Liver (tissue), 8 donors: ENCODE measurements at regions not wholly inside any gene's neighbourhood (a gene's known extent, or its start where the extent isn't known, plus 50 kb on each side); places are given as distances from the start of the nearest gene placed in this dataset.

Experiments used
- DNase-seq: peaks from one replicate; pipeline ENCODE4 v3.0.0-alpha.2; 2017; ENCODE audit warnings: low spot score
- H3K27ac ChIP-seq, 2 donors: one replicate each; pipeline ENCODE4 v1.7.0; 2013; ENCODE audit warnings: inconsistent platforms in 2 of 2, low read length in 2 of 2, control low read depth in 1 of 2, low read depth in 1 of 2, mild to moderate bottlenecking in 1 of 2
- H3K27me3 ChIP-seq, 4 donors: one replicate each; pipeline versions ENCODE4 v1.6.1 to v1.7.0; 2013; ENCODE audit warnings: low read length in 3 of 4, inconsistent platforms in 1 of 4, mild to moderate bottlenecking in 1 of 4, moderate library complexity in 1 of 4; ENCODE audit not compliant: control insufficient read depth in 4 of 4, insufficient read depth in 4 of 4
- H3K36me3 ChIP-seq, 4 donors: one replicate each; pipeline versions ENCODE4 v1.6.1 to v1.7.0; 2013; ENCODE audit warnings: low read length in 3 of 4, mild to moderate bottlenecking in 3 of 4, low read depth in 1 of 4, moderate library complexity in 1 of 4; ENCODE audit not compliant: control insufficient read depth in 4 of 4, insufficient read depth in 3 of 4
- H3K4me1 ChIP-seq, 4 donors: one replicate each; pipeline versions ENCODE4 v1.6.1 to v1.7.0; 2013; ENCODE audit warnings: low read length in 3 of 4, mild to moderate bottlenecking in 3 of 4, moderate library complexity in 1 of 4; ENCODE audit not compliant: control insufficient read depth in 4 of 4, insufficient read depth in 4 of 4
- H3K4me3 ChIP-seq, 3 donors: one replicate each; pipeline versions ENCODE4 v1.6.1 to v1.7.0; 2013; ENCODE audit warnings: low read length in 3 of 3, control low read depth in 1 of 3, low read depth in 1 of 3, mild to moderate bottlenecking in 1 of 3
- H3K9ac ChIP-seq, 2 donors: one replicate each; pipeline ENCODE4 v1.7.0; 2013; ENCODE audit warnings: low read length in 2 of 2, mild to moderate bottlenecking in 2 of 2, moderate library complexity in 2 of 2, control low read depth in 1 of 2, low read depth in 1 of 2
- H3K9me3 ChIP-seq, 4 donors: one replicate each; pipeline versions ENCODE4 v1.6.1 to v1.7.0; 2013; ENCODE audit warnings: low read length in 3 of 4; ENCODE audit not compliant: control insufficient read depth in 4 of 4
- ATF3 ChIP-seq: IDR thresholded peaks from 2 replicates; pipeline ENCODE4 v1.6.1; 2016; ENCODE audit warnings: antibody characterized with exemption
- CTCF ChIP-seq: fragments of 150-350 bp; IDR thresholded peaks from 2 replicates; pipeline ENCODE4 v1.5.1; 2017; ENCODE audit warnings: improper control_type of control experiment, low read depth, low read length; ENCODE audit not compliant: missing input control
- EGR1 ChIP-seq, 2 donors: IDR thresholded peaks; 2 replicates each; pipeline ENCODE4 v1.6.1; 2016 to 2018; ENCODE audit warnings: antibody characterized with exemption in 2 of 2, low read depth in 2 of 2
- FOXA1 ChIP-seq: IDR thresholded peaks from 2 replicates; pipeline ENCODE4 v1.6.1; 2016; ENCODE audit warnings: antibody characterized with exemption
- FOXA2 ChIP-seq: IDR thresholded peaks from 2 replicates; pipeline ENCODE4 v1.6.1; 2016; ENCODE audit warnings: antibody characterized with exemption
- GABPA ChIP-seq, 2 donors: IDR thresholded peaks in 1 of 2; conservative IDR thresholded peaks in 1 of 2; 2 replicates each; pipeline ENCODE4 v1.6.1; 2016; ENCODE audit warnings: antibody characterized with exemption in 2 of 2, mild to moderate bottlenecking in 1 of 2, moderate library complexity in 1 of 2
- HNF4A ChIP-seq, 2 donors: conservative IDR thresholded peaks; 2 replicates each; pipeline ENCODE4 v1.6.1; 2016; ENCODE audit warnings: antibody characterized with exemption in 2 of 2, mild to moderate bottlenecking in 2 of 2
- HNF4G ChIP-seq: IDR thresholded peaks from 2 replicates; pipeline ENCODE4 v1.6.1; 2016; ENCODE audit warnings: antibody characterized with exemption
- JUND ChIP-seq, 2 donors: IDR thresholded peaks; 2 replicates each; pipeline ENCODE4 v1.6.1; 2016; ENCODE audit warnings: antibody characterized with exemption in 2 of 2
- MAX ChIP-seq: IDR thresholded peaks from 2 replicates; pipeline ENCODE4 v1.6.1; 2016; ENCODE audit warnings: antibody characterized with exemption
- NR2F2 ChIP-seq: IDR thresholded peaks from 2 replicates; pipeline ENCODE4 v1.6.1; 2016; ENCODE audit warnings: antibody characterized with exemption
- RAD21 ChIP-seq, 2 donors: IDR thresholded peaks; 2 replicates each; pipeline ENCODE4 v1.6.1; 2016; ENCODE audit warnings: antibody characterized with exemption in 2 of 2, mild to moderate bottlenecking in 2 of 2
- REST ChIP-seq: IDR thresholded peaks from 2 replicates; pipeline ENCODE4 v1.6.1; 2016; ENCODE audit warnings: antibody characterized with exemption, mild to moderate bottlenecking
- RXRA ChIP-seq, 2 donors: IDR thresholded peaks; 2 replicates each; pipeline ENCODE4 v1.6.1; 2017 to 2018; ENCODE audit warnings: antibody characterized with exemption in 2 of 2, mild to moderate bottlenecking in 1 of 2
- SP1 ChIP-seq: IDR thresholded peaks from 2 replicates; pipeline ENCODE4 v1.6.1; 2018; ENCODE audit warnings: antibody characterized with exemption, mild to moderate bottlenecking
- TAF1 ChIP-seq: conservative IDR thresholded peaks from 2 replicates; pipeline ENCODE4 v1.6.1; 2016; ENCODE audit warnings: antibody characterized with exemption, mild to moderate bottlenecking
- YY1 ChIP-seq: IDR thresholded peaks from 2 replicates; pipeline ENCODE4 v1.6.1; 2016; ENCODE audit warnings: antibody characterized with exemption, mild to moderate bottlenecking
- ZBTB33 ChIP-seq: IDR thresholded peaks from 2 replicates; pipeline ENCODE4 v1.6.1; 2016; ENCODE audit warnings: antibody characterized with exemption
- WGBS: extraction: QIAGEN DNeasy Blood & Tissue Kit; methylation state at CpG from one replicate; pipeline ENCODE4 v1.1.7; 2013; 5-methylcytosine and 5-hydroxymethylcytosine counted together
- donor health status: healthy.
- donor health status: healthy.
- donor health status: healthy.
- donor health status: healthy.
- donor health status: healthy.

GRCh38 chr13:60974296-60974695 is 441.4 kb downstream of the PCDH20 start:
- Histone ChIP-seq H3K4me3 (no peak overlapping the region), H3K27ac (no peak overlapping the region), H3K4me1 (no peaks in the 10 kb centered on the region), H3K27me3 (no peaks in the 10 kb centered on the region), H3K9me3 (no peaks in the 10 kb centered on the region), H3K36me3 (no peaks in the 10 kb centered on the region), H3K9ac (no peak overlapping the region)
- 11% methylated on average over 1 of the region's 1 CpG for WGBS
- DNase-seq: no peak
- TF ChIP-seq TAF1 (no peak), EGR1 (IDR thresholded peaks at IDR 0.05; ENCODE audit: low read depth in 2 of 2) (no peak), CTCF (no peak), FOXA1 (no peak), ATF3 (no peak), MAX (no peak), RAD21 (IDR thresholded peaks at IDR 0.05) (no peak), GABPA (IDR thresholded peaks at IDR 0.05 in 1 of 2, conservative IDR thresholded peaks at IDR 0.05 in 1 of 2) (no peak), HNF4G (no peak)

GRCh38 chr13:60973529-60973928 is 442.1 kb downstream of the PCDH20 start:
- no peaks in the 10 kb centered on the region for H3K4me1 ChIP-seq
- H3K27me3 ChIP-seq: no peaks in the 10 kb centered on the region
- DNase-seq: no peak
- 79% methylated on average over 6 of the region's 6 CpGs for WGBS
- no peak overlapping the region for H3K4me3 ChIP-seq
- no peaks in the 10 kb centered on the region for H3K9me3 ChIP-seq
- no peaks in the 10 kb centered on the region for H3K36me3 ChIP-seq
- no peak for TF ChIP-seq SP1
- no peak for TF ChIP-seq NR2F2
- TF ChIP-seq TAF1: no peak
- TF ChIP-seq JUND (IDR thresholded peaks at IDR 0.05): no peak
- no peak for TF ChIP-seq EGR1 (IDR thresholded peaks at IDR 0.05; ENCODE audit: low read depth in 2 of 2)
- no peak for TF ChIP-seq RXRA (IDR thresholded peaks at IDR 0.05)
- TF ChIP-seq ZBTB33: no peak
- TF ChIP-seq HNF4A (conservative IDR thresholded peaks at IDR 0.05): no peak
- TF ChIP-seq ATF3: no peak
- TF ChIP-seq HNF4G: no peak
- no peak for TF ChIP-seq MAX
- TF ChIP-seq RAD21 (IDR thresholded peaks at IDR 0.05): no peak
- no peak for TF ChIP-seq YY1
- no peak for TF ChIP-seq GABPA (IDR thresholded peaks at IDR 0.05 in 1 of 2, conservative IDR thresholded peaks at IDR 0.05 in 1 of 2)
- TF ChIP-seq FOXA2: no peak
- TF ChIP-seq REST: no peak
- no peak for TF ChIP-seq CTCF
- no peak overlapping the region for H3K27ac ChIP-seq
- no peak overlapping the region for H3K9ac ChIP-seq
